Adrenal gland (tissue), 9 donors: ENCODE measurements at regions not wholly inside any gene's neighbourhood (a gene's known extent, or its start where the extent isn't known, plus 50 kb on each side); places are given as distances from the start of the nearest gene placed in this dataset.

Source experiments
- DNase-seq, 7 donors: peaks; one replicate each; pipeline ENCODE4 v3.0.0-alpha.2; 2019 to 2020
- H3K27ac ChIP-seq, 5 donors: fragments of 200-600 bp; sonication (generic) in 4 of 5; 1 replicate in 3 of 5; 2 replicates in 2 of 5; pipeline versions ENCODE4 v1.5.1 to v1.8.0; 2016 to 2020; ENCODE audit warnings: mild to moderate bottlenecking in 1 of 5
- H3K27me3 ChIP-seq: fragments of 200-600 bp; 2 replicates; pipeline ENCODE4 v1.8.0; 2021
- H3K36me3 ChIP-seq, 2 donors: fragments of 200-600 bp; replicated peaks in 1 of 2; 1 replicate in 1 of 2; 2 replicates in 1 of 2; pipeline versions ENCODE4 v1.5.1 to v1.8.0; 2018 to 2022
- H3K4me1 ChIP-seq, 2 donors: fragments of 200-600 bp; replicated peaks in 1 of 2; 1 replicate in 1 of 2; 2 replicates in 1 of 2; pipeline versions ENCODE4 v1.5.1 to v1.8.0; 2018 to 2021
- H3K4me3 ChIP-seq, 4 donors: fragments of 200-600 bp; sonication (generic) in 3 of 4; one replicate each; pipeline ENCODE4 v1.5.1; 2016 to 2018
- H3K9me3 ChIP-seq, 3 donors: fragments of 200-600 bp; sonication (generic) in 1 of 3; replicated peaks in 1 of 3; 1 replicate in 2 of 3; 2 replicates in 1 of 3; pipeline versions ENCODE4 v1.5.1 to v1.8.0; 2016 to 2021
- CTCF ChIP-seq, 6 experiments: fragments of 450-650 bp in 4 of 6; fragments of 200-600 bp in 2 of 6; sonication (generic) in 1 of 6; IDR thresholded peaks; 1 replicate in 5 of 6; 2 replicates in 1 of 6; pipeline versions ENCODE4 v1.5.1 to v1.8.0; 2016 to 2021; ENCODE audit warnings: antibody characterized with exemption in 6 of 6, mild to moderate bottlenecking in 2 of 6, moderate library complexity in 1 of 6
- POLR2A ChIP-seq, 2 donors: fragments of 450-650 bp; IDR thresholded peaks; one replicate each; pipeline ENCODE4 v1.6.1; 2017; ENCODE audit warnings: antibody characterized with exemption in 2 of 2, mild to moderate bottlenecking in 2 of 2, moderate library complexity in 1 of 2
- WGBS, 4 donors: extraction: QIAGEN DNeasy Blood & Tissue Kit in 2 of 4; methylation state at CpG; one replicate each; pipeline versions ENCODE4 v1.1.5 to v1.1.7; 2013 to 2017; 5-methylcytosine and 5-hydroxymethylcytosine counted together
- intact Hi-C, 2 donors: fragments of 100-400 bp; cut with DNase I; formaldehyde crosslinking; loops; one replicate each; pipeline versions ENCODE4 v1.14.1 to v1.15.0; 2022 to 2023
- donor health status: healthy with polysubstance abuse.
- donor health status: Bipolar disorder and iron deficiency.
- donor health status: DM: yes; HTN: yes; CAD: no.
- donor health status: DM: no; HTN: no; CAD: no.
- donor health status: DM: no; HTN: no; CAD: no.

- H3K36me3 ChIP-seq: no peaks in the 10 kb centered on the region
- no peaks in the 10 kb centered on the region for H3K27me3 ChIP-seq
- intact Hi-C loops: no loop called here
- H3K4me1 ChIP-seq: no peaks in the 10 kb centered on the region
- no peak for DNase-seq
- WGBS, 4 donors: 79 to 90% (median 86%) methylated on average over 1 of the region's 1 CpG
- H3K9me3 ChIP-seq: no peaks in the 10 kb centered on the region
- no peak overlapping the region for H3K27ac ChIP-seq
- H3K4me3 ChIP-seq: no peak overlapping the region
- TF ChIP-seq CTCF (IDR thresholded peaks at IDR 0.05) (no peak), POLR2A (IDR thresholded peaks at IDR 0.05) (no peak)
These were observed 138.9 kb upstream of the CDH11 start for GRCh38 chr16:65260746-65261145.

- TF ChIP-seq POLR2A (IDR thresholded peaks at IDR 0.05): no peak
- no peak for TF ChIP-seq CTCF (IDR thresholded peaks at IDR 0.05)
- no peak for DNase-seq
- Histone ChIP-seq H3K27me3 (no peaks in the 10 kb centered on the region), H3K9me3 (no peaks in the 10 kb centered on the region), H3K36me3 (no peaks in the 10 kb centered on the region), H3K27ac (no peak overlapping the region), H3K4me3 (no peak overlapping the region), H3K4me1 (no peaks in the 10 kb centered on the region)
- 74 to 88% (median 80%) methylated on average over 1 of the region's 1 CpG for WGBS, 4 donors
- intact Hi-C loops: no loop called here
These were observed 132.3 kb upstream of the CDH11 start for GRCh38 chr16:65254144-65254543.

DNA sequence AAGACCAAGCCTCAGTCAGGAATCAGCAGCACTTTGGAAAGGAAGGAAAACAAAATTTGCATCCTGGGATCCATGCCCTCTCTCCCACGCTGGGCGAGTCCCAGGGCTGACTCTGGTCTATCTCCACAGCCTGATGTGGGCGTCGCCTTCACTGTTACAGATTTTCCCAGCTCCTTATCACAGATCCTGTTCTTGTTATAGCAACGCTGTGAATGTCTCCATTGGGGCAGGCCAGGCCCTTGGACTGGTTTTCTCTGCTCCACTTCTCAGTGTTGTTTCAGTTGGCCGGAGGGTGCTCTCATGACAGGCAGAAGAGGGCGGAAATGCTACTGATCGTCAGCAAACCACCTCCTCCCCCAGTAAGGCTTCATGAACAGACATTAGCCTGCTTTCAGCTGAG, 127.9 kb upstream of the CDH11 start:
- peak overlapping the region in 2 of 5 donors; percentile 42 to 74 for H3K27ac ChIP-seq
- no peaks in the 10 kb centered on the region for H3K27me3 ChIP-seq
- WGBS, 4 donors: 60 to 78% (median 69%) methylated on average over 8 of the region's 8 CpGs
- no peaks in the 10 kb centered on the region for H3K36me3 ChIP-seq
- H3K4me3 ChIP-seq: no peak overlapping the region
- no peaks in the 10 kb centered on the region for H3K4me1 ChIP-seq
- TF ChIP-seq CTCF (IDR thresholded peaks at IDR 0.05) (no peak), POLR2A (IDR thresholded peaks at IDR 0.05) (no peak)
- intact Hi-C loops: no loop called here
- H3K9me3 ChIP-seq: no peaks in the 10 kb centered on the region
- DNase-seq: peak in 6 of 7 donors; percentile 16 to 67 (median 40)

- Histone ChIP-seq H3K27ac (no peak overlapping the region), H3K4me1 (no peaks in the 10 kb centered on the region), H3K36me3 (no peaks in the 10 kb centered on the region), H3K9me3 (no peaks in the 10 kb centered on the region), H3K4me3 (no peak overlapping the region), H3K27me3 (no peaks in the 10 kb centered on the region)
- TF ChIP-seq POLR2A (IDR thresholded peaks at IDR 0.05) (no peak), CTCF (IDR thresholded peaks at IDR 0.05) (no peak)
- DNase-seq: peak in 1 of 7 donors; percentile 14
- WGBS, 4 donors: 51 to 62% (median 55%) methylated on average over 2 of the region's 2 CpGs
- intact Hi-C loops: no loop called here
These were observed 122.9 kb upstream of the CDH11 start for GRCh38 chr16:65244787-65245186.
